Karpas-422 (cell line): ENCODE measurements at regions not wholly inside any gene's neighbourhood (a gene's known extent, or its start where the extent isn't known, plus 50 kb on each side); places are given as distances from the start of the nearest gene placed in this dataset.
A peak's percentile ranks its signal among the peaks of the same experiment; 100 is the strongest.

Experiments used
- DNase-seq: peaks from one replicate; pipeline ENCODE4 v3.0.0-alpha.2; 2015
- H2AFZ ChIP-seq: fragments of 200-600 bp; sonication (generic); 2 replicates; pipeline ENCODE4 v1.6.1; 2014; ENCODE audit warnings: antibody characterized with exemption, low read length, mixed read lengths
- H3K27ac ChIP-seq: fragments of 200-600 bp; sonication (generic); 2 replicates; pipeline ENCODE4 v1.5.1; 2014; ENCODE audit warnings: mild to moderate bottlenecking, low read length, moderate library complexity
- H3K27me3 ChIP-seq: fragments of 200-600 bp; sonication (generic); 2 replicates; pipeline ENCODE4 v1.6.1; 2014; ENCODE audit warnings: low read length, mixed read lengths
- H3K36me3 ChIP-seq: fragments of 200-600 bp; sonication (generic); 2 replicates; pipeline ENCODE4 v1.6.1; 2014; ENCODE audit warnings: low read length, mixed read lengths; ENCODE audit not compliant: insufficient read depth
- H3K4me1 ChIP-seq: fragments of 200-600 bp; sonication (generic); 2 replicates; pipeline ENCODE4 v1.6.1; 2014; ENCODE audit warnings: mild to moderate bottlenecking, low read length, mixed read lengths
- H3K4me2 ChIP-seq: fragments of 200-600 bp; sonication (generic); 2 replicates; pipeline ENCODE4 v1.6.1; 2014; ENCODE audit warnings: low read length, low read depth, mild to moderate bottlenecking; ENCODE audit not compliant: poor library complexity, severe bottlenecking
- H3K4me3 ChIP-seq: fragments of 200-600 bp; sonication (generic); 2 replicates; pipeline ENCODE4 v1.5.1; 2014; ENCODE audit warnings: mild to moderate bottlenecking, antibody characterized with exemption, low read length, mixed read lengths
- H3K79me2 ChIP-seq: fragments of 200-600 bp; sonication (generic); 2 replicates; pipeline ENCODE4 v1.6.1; 2014; ENCODE audit warnings: mild to moderate bottlenecking, low read length, mixed read lengths
- H3K9ac ChIP-seq: fragments of 200-600 bp; sonication (generic); 2 replicates; pipeline ENCODE4 v1.6.0; 2014; ENCODE audit warnings: low read length
- H3K9me2 ChIP-seq: fragments of 200-600 bp; sonication (generic), shearing (Covaris generic); replicated peaks from 2 replicates; pipeline ENCODE4 v1.6.0; 2014; ENCODE audit warnings: mild to moderate bottlenecking, low read length, moderate library complexity; ENCODE audit not compliant: insufficient read depth
- H3K9me3 ChIP-seq: fragments of 300-700, 200-600 bp; sonication (generic); 2 replicates; pipeline ENCODE4 v1.6.1; 2014; ENCODE audit warnings: low read length, mixed read lengths
- H4K20me1 ChIP-seq: fragments of 200-600 bp; sonication (generic); 2 replicates; pipeline ENCODE4 v1.6.1; 2014; ENCODE audit warnings: mild to moderate bottlenecking, antibody characterized with exemption, low read length, low read depth; ENCODE audit not compliant: insufficient read depth

- Histone ChIP-seq H3K9ac (no peak overlapping the region), H3K27ac (no peak overlapping the region), H3K79me2 (no peaks in the 10 kb centered on the region), H3K27me3 (no peaks in the 10 kb centered on the region), H3K4me1 (peaks cover 19% of the 10 kb centered on the region), H3K9me3 (no peaks in the 10 kb centered on the region), H3K36me3 (no peaks in the 10 kb centered on the region), H3K4me3 (no peak overlapping the region), H2AFZ (no peak overlapping the region), H3K4me2 (no peak overlapping the region), H4K20me1 (no peaks in the 10 kb centered on the region), H3K9me2 (no peaks in the 10 kb centered on the region)
- DNase-seq = no peak
Observed at GRCh38 chr2:215576572-215576971, 140.7 kb upstream of the FN1 start.

- Histone ChIP-seq H3K9me2 (no peaks in the 10 kb centered on the region), H3K4me1 (peaks cover 29% of the 10 kb centered on the region), H4K20me1 (no peaks in the 10 kb centered on the region), H3K79me2 (no peaks in the 10 kb centered on the region), H3K36me3 (no peaks in the 10 kb centered on the region), H3K9me3 (no peaks in the 10 kb centered on the region), H3K9ac (no peak overlapping the region), H3K27me3 (no peaks in the 10 kb centered on the region), H3K4me2 (no peak overlapping the region), H2AFZ (no peak overlapping the region), H3K4me3 (no peak overlapping the region), H3K27ac (no peak overlapping the region)
- no peak for DNase-seq
Observed at GRCh38 chr2:215573496-215573895, 137.6 kb upstream of the FN1 start.

- no peak overlapping the region for H3K4me2 ChIP-seq
- no peaks in the 10 kb centered on the region for H3K9me3 ChIP-seq
- no peak overlapping the region for H2AFZ ChIP-seq
- H3K9ac ChIP-seq = no peak overlapping the region
- no peaks in the 10 kb centered on the region for H4K20me1 ChIP-seq
- no peaks in the 10 kb centered on the region for H3K36me3 ChIP-seq
- no peak overlapping the region for H3K27ac ChIP-seq
- no peak overlapping the region for H3K4me3 ChIP-seq
- no peak for DNase-seq
- H3K79me2 ChIP-seq = no peaks in the 10 kb centered on the region
- H3K9me2 ChIP-seq = no peaks in the 10 kb centered on the region
- H3K4me1 ChIP-seq = peaks cover 40% of the 10 kb centered on the region
- H3K27me3 ChIP-seq = no peaks in the 10 kb centered on the region
Observed at GRCh38 chr2:215572341-215572848, 136.5 kb upstream of the FN1 start.

- no peaks in the 10 kb centered on the region for H3K27me3 ChIP-seq
- H3K4me2 ChIP-seq = no peak overlapping the region
- no peaks in the 10 kb centered on the region for H3K9me3 ChIP-seq
- H2AFZ ChIP-seq = no peak overlapping the region
- no peaks in the 10 kb centered on the region for H3K36me3 ChIP-seq
- no peak overlapping the region for H3K4me3 ChIP-seq
- no peak overlapping the region for H3K9ac ChIP-seq
- H4K20me1 ChIP-seq = no peaks in the 10 kb centered on the region
- peaks cover 47% of the 10 kb centered on the region for H3K4me1 ChIP-seq
- no peak for DNase-seq
- no peak overlapping the region for H3K27ac ChIP-seq
- H3K79me2 ChIP-seq = no peaks in the 10 kb centered on the region
- H3K9me2 ChIP-seq = no peaks in the 10 kb centered on the region
Observed at GRCh38 chr2:215571689-215572088, 135.8 kb upstream of the FN1 start.

- Histone ChIP-seq H3K79me2 (no peaks in the 10 kb centered on the region), H3K9ac (peak overlapping the region; percentile 54), H3K4me2 (peak overlapping the region; percentile 68), H3K4me3 (peak overlapping the region; percentile 24; the same call in 1 of the 2 replicates), H3K27ac (peak overlapping the region; percentile 90), H4K20me1 (no peaks in the 10 kb centered on the region), H2AFZ (no peak overlapping the region), H3K9me3 (no peaks in the 10 kb centered on the region), H3K4me1 (peaks cover 86% of the 10 kb centered on the region), H3K36me3 (no peaks in the 10 kb centered on the region), H3K9me2 (no peaks in the 10 kb centered on the region), H3K27me3 (no peaks in the 10 kb centered on the region)
- DNase-seq = peak; percentile 95
Observed at GRCh38 chr2:215567504-215567903, 131.6 kb upstream of the FN1 start.

- Histone ChIP-seq H3K36me3 (no peaks in the 10 kb centered on the region; the same call in 1 of the 2 replicates), H3K9me2 (no peaks in the 10 kb centered on the region), H4K20me1 (no peaks in the 10 kb centered on the region), H2AFZ (no peak overlapping the region), H3K9ac (no peak overlapping the region), H3K27me3 (0 out of 2 replicates have a peak, but pooled peaks cover 1% of the 10 kb centered on the region), H3K9me3 (0 out of 2 replicates have a peak, but pooled peaks cover under 1% of the 10 kb centered on the region), H3K79me2 (no peaks in the 10 kb centered on the region), H3K27ac (peak overlapping the region; percentile 90), H3K4me2 (no peak overlapping the region), H3K4me3 (no peak overlapping the region), H3K4me1 (peaks cover 78% of the 10 kb centered on the region)
- DNase-seq = no peak
Observed at GRCh38 chr2:215565897-215566296, 130.0 kb upstream of the FN1 start.

GRCh38 chr2:215557701-215558100 is 121.8 kb upstream of the FN1 start:
- DNase-seq = no peak
- Histone ChIP-seq H3K9me2 (no peaks in the 10 kb centered on the region), H4K20me1 (no peaks in the 10 kb centered on the region), H3K9ac (no peak overlapping the region), H3K27ac (no peak overlapping the region), H3K4me3 (no peak overlapping the region), H2AFZ (no peak overlapping the region), H3K36me3 (no peaks in the 10 kb centered on the region; the same call in 1 of the 2 replicates), H3K9me3 (0 out of 2 replicates have a peak, but pooled peaks cover 2% of the 10 kb centered on the region), H3K79me2 (no peaks in the 10 kb centered on the region), H3K4me1 (peaks cover 43% of the 10 kb centered on the region), H3K4me2 (no peak overlapping the region), H3K27me3 (0 out of 2 replicates have a peak, but pooled peaks cover 3% of the 10 kb centered on the region)

GRCh38 chr2:215556979-215557378 is 121.1 kb upstream of the FN1 start:
- Histone ChIP-seq H3K27ac (no peak overlapping the region), H3K4me3 (no peak overlapping the region), H3K9me3 (0 out of 2 replicates have a peak, but pooled peaks cover 2% of the 10 kb centered on the region), H3K9ac (no peak overlapping the region), H3K4me1 (peaks cover 37% of the 10 kb centered on the region), H3K36me3 (no peaks in the 10 kb centered on the region; the same call in 1 of the 2 replicates), H3K27me3 (0 out of 2 replicates have a peak, but pooled peaks cover 3% of the 10 kb centered on the region), H3K4me2 (no peak overlapping the region), H3K9me2 (no peaks in the 10 kb centered on the region), H4K20me1 (no peaks in the 10 kb centered on the region), H3K79me2 (no peaks in the 10 kb centered on the region), H2AFZ (no peak overlapping the region)
- DNase-seq = no peak
